Gastrocnemius medialis (tissue), 4 donors: ENCODE measurements at regions not wholly inside any gene's neighbourhood (a gene's known extent, or its start where the extent isn't known, plus 50 kb on each side); places are given as distances from the start of the nearest gene placed in this dataset.
"Not testable (repeated sequence)": the region's sequence is repeated elsewhere in the genome, so short reads cannot be mapped to it uniquely, and the experiment has no call there.

Experiments used
- ATAC-seq, 2 donors: fragments of 150-250 bp; one replicate each; pipeline ENCODE4 v1.9.1; 2016
- DNase-seq, 2 donors: peaks; one replicate each; pipeline ENCODE4 v3.0.0-alpha.2; 2019
- H3K27ac ChIP-seq, 4 donors: fragments of 200-600 bp; sonication (generic); 1 replicate in 1 of 4; 2 replicates in 3 of 4; pipeline ENCODE4 v1.5.1; 2016 to 2018; ENCODE audit warnings: mild to moderate bottlenecking in 2 of 4, moderate library complexity in 1 of 4
- H3K27me3 ChIP-seq, 3 donors: fragments of 200-600 bp; sonication (generic) in 2 of 3; 1 replicate in 1 of 3; 2 replicates in 2 of 3; pipeline versions ENCODE4 v1.5.1 to v1.6.0; 2016 to 2019; ENCODE audit warnings: mild to moderate bottlenecking in 1 of 3, moderate library complexity in 1 of 3
- H3K36me3 ChIP-seq, 2 donors: fragments of 200-600 bp; sonication (generic) in 1 of 2; one replicate each; pipeline ENCODE4 v1.5.1; 2017 to 2018
- H3K4me1 ChIP-seq, 2 donors: fragments of 200-600 bp; sonication (generic) in 1 of 2; one replicate each; pipeline ENCODE4 v1.5.1; 2016 to 2017; ENCODE audit warnings: mild to moderate bottlenecking in 2 of 2
- H3K4me3 ChIP-seq, 4 donors: fragments of 200-600 bp; sonication (generic) in 3 of 4; 1 replicate in 1 of 4; 2 replicates in 3 of 4; pipeline ENCODE4 v1.5.1; 2016 to 2019; ENCODE audit warnings: mild to moderate bottlenecking in 2 of 4
- H3K9me3 ChIP-seq, 3 donors: fragments of 200-600 bp; sonication (generic) in 2 of 3; 1 replicate in 1 of 3; 2 replicates in 2 of 3; pipeline ENCODE4 v1.5.1; 2016 to 2019
- CTCF ChIP-seq, 5 experiments: fragments of 450-650 bp in 3 of 5; fragments of 200-600 bp in 2 of 5; sonication (generic) in 2 of 5; IDR thresholded peaks in 4 of 5; conservative IDR thresholded peaks in 1 of 5; 1 replicate in 4 of 5; 2 replicates in 1 of 5; pipeline ENCODE4 v1.5.1; 2016 to 2019; ENCODE audit warnings: antibody characterized with exemption in 5 of 5, mild to moderate bottlenecking in 3 of 5, moderate library complexity in 3 of 5
- POLR2A ChIP-seq, 2 donors: fragments of 450-650 bp; IDR thresholded peaks; one replicate each; pipeline ENCODE4 v1.6.1; 2017; ENCODE audit warnings: antibody characterized with exemption in 2 of 2, mild to moderate bottlenecking in 2 of 2, moderate library complexity in 2 of 2
- in situ Hi-C, 4 donors: fragments of 200-750 bp; cut with MboI; loops; one replicate each; pipeline versions ENCODE4 v1.15.0 to v1.8.0; 2017; ENCODE audit warnings: low sequenced_read_pairs in 4 of 4
- intact Hi-C: fragments of 100-400 bp; cut with DNase I; formaldehyde crosslinking; loops from one replicate; pipeline ENCODE4 v1.15.1; 2023; ENCODE audit warnings: low total_unique reads

- DNase-seq (no peak), ATAC-seq (no peak)
- Histone ChIP-seq H3K27me3 (no peaks in the 10 kb centered on the region), H3K9me3 (no peaks in the 10 kb centered on the region), H3K4me3 (no peak overlapping the region), H3K4me1 (no peaks in the 10 kb centered on the region), H3K36me3 (no peaks in the 10 kb centered on the region), H3K27ac (no peak overlapping the region)
- intact Hi-C loops (no loop called here), in situ Hi-C loops (no loop called here)
- TF ChIP-seq POLR2A (IDR thresholded peaks at IDR 0.05): no peak
- TF ChIP-seq CTCF (IDR thresholded peaks at IDR 0.05 in 4 of 5, conservative IDR thresholded peaks at IDR 0.05 in 1 of 5): no peak
These were observed 686.3 kb downstream of the XPNPEP1 start for GRCh38 chr10:109237050-109237449.

- intact Hi-C loops, H3K36me3 ChIP-seq, ATAC-seq, H3K4me3 ChIP-seq, in situ Hi-C loops, DNase-seq, H3K27ac ChIP-seq, H3K4me1 ChIP-seq, H3K27me3 ChIP-seq, H3K9me3 ChIP-seq: not testable (repeated sequence)
These were observed 699.8 kb downstream of the XPNPEP1 start for GRCh38 chr10:109223533-109223932.

GRCh38 chr10:109219935-109220605, 703.2 kb downstream of the XPNPEP1 start:
- DNase-seq (no peak), ATAC-seq (no peak)
- H3K9me3 ChIP-seq: no peaks in the 10 kb centered on the region
- H3K4me1 ChIP-seq: no peaks in the 10 kb centered on the region
- H3K36me3 ChIP-seq: no peaks in the 10 kb centered on the region
- H3K27ac ChIP-seq: no peak overlapping the region
- intact Hi-C loops (no loop called here), in situ Hi-C loops (no loop called here)
- no peak overlapping the region for H3K4me3 ChIP-seq
- H3K27me3 ChIP-seq: no peaks in the 10 kb centered on the region
- TF ChIP-seq POLR2A (IDR thresholded peaks at IDR 0.05): no peak
- TF ChIP-seq CTCF (IDR thresholded peaks at IDR 0.05 in 4 of 5, conservative IDR thresholded peaks at IDR 0.05 in 1 of 5): no peak

GRCh38 chr10:109218207-109218606, 705.1 kb downstream of the XPNPEP1 start:
- intact Hi-C loops: no loop called here
- no peak for TF ChIP-seq CTCF (IDR thresholded peaks at IDR 0.05 in 4 of 5, conservative IDR thresholded peaks at IDR 0.05 in 1 of 5)
- no peak for TF ChIP-seq POLR2A (IDR thresholded peaks at IDR 0.05)
- Histone ChIP-seq H3K36me3 (no peaks in the 10 kb centered on the region), H3K27me3 (no peaks in the 10 kb centered on the region), H3K9me3 (no peaks in the 10 kb centered on the region), H3K4me3 (no peak overlapping the region), H3K27ac (no peak overlapping the region), H3K4me1 (no peaks in the 10 kb centered on the region)
- in situ Hi-C loops: no loop called here
- no peak for ATAC-seq
- DNase-seq: no peak

- H3K27me3 ChIP-seq: no peaks in the 10 kb centered on the region
- DNase-seq (no peak), ATAC-seq (no peak)
- no peaks in the 10 kb centered on the region for H3K36me3 ChIP-seq
- no peaks in the 10 kb centered on the region for H3K9me3 ChIP-seq
- intact Hi-C loops: no loop called here
- H3K4me1 ChIP-seq: no peaks in the 10 kb centered on the region
- no peak overlapping the region for H3K4me3 ChIP-seq
- TF ChIP-seq CTCF (IDR thresholded peaks at IDR 0.05 in 4 of 5, conservative IDR thresholded peaks at IDR 0.05 in 1 of 5): no peak
- TF ChIP-seq POLR2A (IDR thresholded peaks at IDR 0.05): no peak
- H3K27ac ChIP-seq: no peak overlapping the region
- in situ Hi-C loops: no loop called here
These were observed 707.8 kb downstream of the XPNPEP1 start for GRCh38 chr10:109215291-109216075.

- H3K27me3 ChIP-seq, H3K27ac ChIP-seq, DNase-seq, H3K36me3 ChIP-seq, intact Hi-C loops, H3K4me1 ChIP-seq, in situ Hi-C loops, H3K9me3 ChIP-seq, ATAC-seq, H3K4me3 ChIP-seq: not testable (repeated sequence)
These were observed 708.4 kb downstream of the XPNPEP1 start for GRCh38 chr10:109214891-109215290.
